GM12878 (cell line): ENCODE measurements at regions not wholly inside any gene's neighbourhood (a gene's known extent, or its start where the extent isn't known, plus 50 kb on each side); places are given as distances from the start of the nearest gene placed in this dataset.

ENCODE experiments used
- ATAC-seq: fragments of 200-7000 bp; cut with Tn5 transposase; 3 replicates; pipeline ENCODE4 v1.9.1; 2020; ENCODE audit warnings: mild to moderate bottlenecking, moderate library complexity
- BruUV-seq: library from RNA; stranded (reverse); fragments of 400-500 nt; replicated peaks from 2 replicates; lab custom pipeline; 2021; lab: Mats Ljungman, UMichigan
- CTCF ChIA-PET: fragments of 300-600 bp; sonication (Branson Sonifier 250); formaldehyde crosslinking; extraction: SDS; loops from one replicate; lab custom pipeline; 2021; ENCODE audit warnings: inconsistent platforms; lab: Yijun Ruan, JAX
- POLR2A ChIA-PET: fragments of 350-600 bp; formaldehyde crosslinking; extraction: SDS; loops from one replicate; lab custom pipeline; 2021; ENCODE audit warnings: inconsistent platforms; lab: Charles Lee
- RAD21 ChIA-PET: fragments of 300-600 bp; sonication (Branson Sonifier 250); formaldehyde crosslinking; loops from one replicate; lab custom pipeline; 2023; ENCODE audit warnings: antibody characterized with exemption; ENCODE audit not compliant: unreplicated experiment; lab: Charles Lee
- SMC1A ChIA-PET: fragments of 300-600 bp; sonication (Branson Sonifier 250); formaldehyde crosslinking; loops from one replicate; lab custom pipeline; 2023; ENCODE audit not compliant: unreplicated experiment, uncharacterized antibody; lab: Charles Lee
- DNase-seq: peaks from one replicate; pipeline ENCODE4 v3.0.0-alpha.2; 2011; ENCODE audit warnings: low read depth, low spot score
- FAIRE-seq: peaks from 3 replicates; lab custom pipeline; 2011; peaks lifted over from hg19 to GRCh38; lab: Jason Lieb, UNC
- H2AFZ ChIP-seq: 2 replicates; pipeline ENCODE4 v1.6.0; 2011; ENCODE audit warnings: low read depth, low read length, control low read depth; ENCODE audit not compliant: control insufficient read depth
- H3K27ac ChIP-seq: 2 replicates; pipeline ENCODE4 v1.5.1; 2011; ENCODE audit warnings: control low read depth; ENCODE audit not compliant: control insufficient read depth, insufficient read depth
- H3K27me3 ChIP-seq, 2 experiments: replicated peaks in 1 of 2; 2 replicates each; pipeline versions ENCODE4 v1.6.0 to v1.6.1; 2011; ENCODE audit warnings: low read length in 1 of 2; ENCODE audit not compliant: control insufficient read depth in 2 of 2, insufficient read depth in 2 of 2
- H3K36me3 ChIP-seq, 2 experiments: 2 replicates each; pipeline ENCODE4 v1.5.1; 2011; ENCODE audit warnings: low read length in 1 of 2; ENCODE audit not compliant: control insufficient read depth in 2 of 2, insufficient read depth in 2 of 2
- H3K4me1 ChIP-seq: 2 replicates; pipeline ENCODE4 v1.6.1; 2011; ENCODE audit warnings: mild to moderate bottlenecking, low read length, moderate library complexity, mixed read lengths; ENCODE audit not compliant: control insufficient read depth, insufficient read depth
- H3K4me2 ChIP-seq: 2 replicates; pipeline ENCODE4 v1.6.0; 2011; ENCODE audit warnings: control low read depth; ENCODE audit not compliant: control insufficient read depth, insufficient read depth
- H3K4me3 ChIP-seq: fragments of 200-600 bp; sonication (generic); 2 replicates; pipeline ENCODE4 v1.5.1; 2016
- H3K79me2 ChIP-seq: 2 replicates; pipeline ENCODE4 v1.6.0; 2011; ENCODE audit warnings: low read length; ENCODE audit not compliant: control insufficient read depth, insufficient read depth
- H3K9ac ChIP-seq: 2 replicates; pipeline ENCODE4 v1.8.0; 2011; ENCODE audit warnings: low read length, control low read depth, mixed read lengths; ENCODE audit not compliant: control insufficient read depth, insufficient read depth
- H3K9me3 ChIP-seq: replicated peaks from 3 replicates; pipeline ENCODE4 v1.5.1; 2011; ENCODE audit warnings: mild to moderate bottlenecking, low read length; ENCODE audit not compliant: control insufficient read depth, insufficient read depth
- H4K20me1 ChIP-seq: 2 replicates; pipeline ENCODE4 v1.6.0; 2011; ENCODE audit not compliant: control insufficient read depth, insufficient read depth
- CBX3 ChIP-seq: fragments of 200-600 bp; sonication (generic); IDR thresholded peaks from 2 replicates; pipeline ENCODE4 v1.6.1; 2016; ENCODE audit warnings: low read depth, borderline replicate concordance
- DPF2 ChIP-seq: fragments of 450-650 bp; IDR thresholded peaks from 2 replicates; pipeline ENCODE4 v1.6.1; 2017; ENCODE audit warnings: mild to moderate bottlenecking
- EED ChIP-seq: sonication (generic); IDR thresholded peaks from 2 replicates; pipeline ENCODE4 v1.6.1; 2016; ENCODE audit warnings: antibody characterized with exemption, low read depth
- ETV6 ChIP-seq, 2 experiments: fragments of 450-650 bp in 1 of 2; IDR thresholded peaks in 1 of 2; conservative IDR thresholded peaks in 1 of 2; 2 replicates each; pipeline ENCODE4 v1.6.1; 2014; ENCODE audit warnings: antibody characterized with exemption in 1 of 2, borderline replicate concordance in 1 of 2, low read depth in 1 of 2, mild to moderate bottlenecking in 1 of 2, moderate library complexity in 1 of 2
- LARP7 ChIP-seq: fragments of 450-650 bp; IDR thresholded peaks from 2 replicates; pipeline ENCODE4 v1.6.1; 2017; ENCODE audit warnings: mild to moderate bottlenecking
- NBN ChIP-seq: fragments of 450-650 bp; IDR thresholded peaks from 2 replicates; pipeline ENCODE4 v1.6.1; 2016
- POLR2A ChIP-seq: IDR thresholded peaks from 2 replicates; pipeline ENCODE4 v1.6.1; 2011; ENCODE audit warnings: low read depth, mild to moderate bottlenecking, low read length
- POLR2AphosphoS5 ChIP-seq: IDR thresholded peaks from 2 replicates; pipeline ENCODE4 v1.6.1; 2011; ENCODE audit warnings: mild to moderate bottlenecking, low read length, inconsistent platforms
- RBBP5 ChIP-seq: fragments of 200-600 bp; sonication (generic); conservative IDR thresholded peaks from 2 replicates; pipeline ENCODE4 v1.6.1; 2016
- SREBF2 ChIP-seq: IDR thresholded peaks from 2 replicates; pipeline ENCODE4 v1.6.1; 2012; ENCODE audit warnings: mild to moderate bottlenecking, low read length
- SRF ChIP-seq, 2 experiments: IDR thresholded peaks; 2 replicates each; pipeline ENCODE4 v1.6.1; 2011; ENCODE audit warnings: low read depth in 2 of 2, low read length in 2 of 2, mild to moderate bottlenecking in 1 of 2, moderate library complexity in 1 of 2
- SUPT20H ChIP-seq: IDR thresholded peaks from 2 replicates; pipeline ENCODE4 v1.6.1; 2011; ENCODE audit warnings: low read depth, mild to moderate bottlenecking, low read length, moderate library complexity, borderline replicate concordance; ENCODE audit not compliant: control insufficient read depth
- TARDBP ChIP-seq: IDR thresholded peaks from 2 replicates; pipeline ENCODE4 v1.6.1; 2016; ENCODE audit warnings: borderline replicate concordance
- WGBS: methylation state at CpG from one replicate; pipeline ENCODE4 v1.1.6; 2016; ENCODE audit warnings: low lambda C conversion rate; ENCODE audit not compliant: insufficient replicate concordance, insufficient coverage; ENCODE audit errors: missing lambda C conversion rate; 5-methylcytosine and 5-hydroxymethylcytosine counted together
- in situ Hi-C: fragments of 300-500 bp; cut with MboI; formaldehyde crosslinking; loops from 9 replicates; pipeline ENCODE4 v1.14.3; 2018; ENCODE audit warnings: mixed read lengths
- intact Hi-C: fragments of 100-400 bp; cut with micrococcal nuclease; formaldehyde crosslinking; loops from one replicate; pipeline ENCODE4 v1.14.2; 2022; ENCODE audit not compliant: unreplicated experiment
- TF ChIP-seq, protein P1 (sequence below): fragments of 450-650 bp; conservative IDR thresholded peaks from 2 replicates; pipeline ENCODE4 v1.6.1; 2017; ENCODE audit warnings: mild to moderate bottlenecking, moderate library complexity
- TF ChIP-seq, protein P2 (sequence below): fragments of 450-650 bp; formaldehyde crosslinking; IDR thresholded peaks from 2 replicates; pipeline ENCODE4 v1.4.0; 2022; ENCODE audit warnings: mild to moderate bottlenecking, moderate library complexity
- TF ChIP-seq, protein P3 (sequence below), 3 experiments: IDR thresholded peaks in 2 of 3; conservative IDR thresholded peaks in 1 of 3; 2 replicates each; pipeline ENCODE4 v1.5.1; 2011; ENCODE audit warnings: low read depth in 3 of 3, low read length in 3 of 3, mild to moderate bottlenecking in 3 of 3, control low read depth in 2 of 3, moderate library complexity in 2 of 3, inconsistent platforms in 1 of 3, mixed read lengths in 1 of 3; ENCODE audit not compliant: control insufficient read depth in 2 of 3, insufficient read depth in 1 of 3; ENCODE audit errors: extremely low read depth in 1 of 3

DNA sequence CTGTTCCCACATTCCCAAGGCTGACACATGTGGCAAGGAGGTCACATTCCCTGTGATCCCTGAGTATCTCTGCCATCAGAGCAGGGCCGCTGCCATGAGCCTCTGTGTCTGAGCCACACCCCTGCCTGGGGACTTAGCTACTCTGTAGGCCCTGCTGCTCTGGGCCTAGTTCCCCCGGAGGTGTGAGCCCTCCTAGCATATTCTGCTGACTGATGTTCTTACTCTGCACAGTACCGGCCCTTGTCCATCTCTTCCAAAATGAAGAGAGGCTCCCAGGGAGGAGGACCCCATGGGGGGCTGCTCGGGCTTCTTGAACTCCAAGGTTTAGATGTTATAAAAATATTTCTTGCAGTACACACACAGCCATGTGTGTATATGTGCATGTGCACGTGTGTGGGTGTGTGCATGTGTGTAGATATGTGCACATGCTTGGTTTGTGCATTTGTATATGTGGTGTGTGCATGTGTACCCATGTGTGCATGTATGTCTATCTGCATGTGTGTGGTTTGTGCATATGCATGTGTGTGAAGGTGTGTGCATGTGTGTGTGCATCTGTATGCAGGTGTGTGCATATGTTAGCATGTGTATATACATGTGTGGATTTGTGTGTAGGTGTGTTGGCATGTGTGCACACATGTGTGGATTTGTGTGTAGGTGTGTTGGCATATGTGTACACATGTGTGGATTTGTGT, 101.2 kb downstream of the ERMARD start:
- intact Hi-C loops = no loop called here
- Histone ChIP-seq H3K36me3 (no peaks in the 10 kb centered on the region), H4K20me1 (no peaks in the 10 kb centered on the region), H3K4me2 (no peak overlapping the region), H3K9ac (no peak overlapping the region), H3K4me1 (no peaks in the 10 kb centered on the region), H3K79me2 (no peaks in the 10 kb centered on the region), H3K9me3 (no peaks in the 10 kb centered on the region; the same call in 2 of the 3 replicates), H2AFZ (no peak overlapping the region), H3K27me3 (no peaks in the 10 kb centered on the region), H3K4me3 (no peak overlapping the region), H3K27ac (no peak overlapping the region)
- ChIA-PET SMC1A (no interaction called here), CTCF (no interaction called here), POLR2A (no interaction called here), RAD21 (no interaction called here)
- 33% methylated on average over 5 of the region's 5 CpGs for WGBS
- no peak for DNase-seq
- no peak for ATAC-seq
- no TSS peak for BruUV-seq
- in situ Hi-C loops = no loop called here
- no peak for FAIRE-seq
- TF ChIP-seq, protein P1, sequence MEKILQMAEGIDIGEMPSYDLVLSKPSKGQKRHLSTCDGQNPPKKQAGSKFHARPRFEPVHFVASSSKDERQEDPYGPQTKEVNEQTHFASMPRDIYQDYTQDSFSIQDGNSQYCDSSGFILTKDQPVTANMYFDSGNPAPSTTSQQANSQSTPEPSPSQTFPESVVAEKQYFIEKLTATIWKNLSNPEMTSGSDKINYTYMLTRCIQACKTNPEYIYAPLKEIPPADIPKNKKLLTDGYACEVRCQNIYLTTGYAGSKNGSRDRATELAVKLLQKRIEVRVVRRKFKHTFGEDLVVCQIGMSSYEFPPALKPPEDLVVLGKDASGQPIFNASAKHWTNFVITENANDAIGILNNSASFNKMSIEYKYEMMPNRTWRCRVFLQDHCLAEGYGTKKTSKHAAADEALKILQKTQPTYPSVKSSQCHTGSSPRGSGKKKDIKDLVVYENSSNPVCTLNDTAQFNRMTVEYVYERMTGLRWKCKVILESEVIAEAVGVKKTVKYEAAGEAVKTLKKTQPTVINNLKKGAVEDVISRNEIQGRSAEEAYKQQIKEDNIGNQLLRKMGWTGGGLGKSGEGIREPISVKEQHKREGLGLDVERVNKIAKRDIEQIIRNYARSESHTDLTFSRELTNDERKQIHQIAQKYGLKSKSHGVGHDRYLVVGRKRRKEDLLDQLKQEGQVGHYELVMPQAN = no peak
- TF ChIP-seq RBBP5 (no peak), SRF (IDR thresholded peaks at IDR 0.05; ENCODE audit: low read depth in 2 of 2, low read length in 2 of 2) (no peak), NBN (no peak), LARP7 (no peak), SUPT20H (no peak), ETV6 (conservative IDR thresholded peaks at IDR 0.05 in 1 of 2, IDR thresholded peaks at IDR 0.05 in 1 of 2; ENCODE audit: borderline replicate concordance in 1 of 2, low read depth in 1 of 2) (no peak), SREBF2 (no peak), EED (no peak), CBX3 (no peak), TARDBP (no peak), DPF2 (no peak), POLR2A (no peak), POLR2AphosphoS5 (no peak)
- TF ChIP-seq, protein P2, sequence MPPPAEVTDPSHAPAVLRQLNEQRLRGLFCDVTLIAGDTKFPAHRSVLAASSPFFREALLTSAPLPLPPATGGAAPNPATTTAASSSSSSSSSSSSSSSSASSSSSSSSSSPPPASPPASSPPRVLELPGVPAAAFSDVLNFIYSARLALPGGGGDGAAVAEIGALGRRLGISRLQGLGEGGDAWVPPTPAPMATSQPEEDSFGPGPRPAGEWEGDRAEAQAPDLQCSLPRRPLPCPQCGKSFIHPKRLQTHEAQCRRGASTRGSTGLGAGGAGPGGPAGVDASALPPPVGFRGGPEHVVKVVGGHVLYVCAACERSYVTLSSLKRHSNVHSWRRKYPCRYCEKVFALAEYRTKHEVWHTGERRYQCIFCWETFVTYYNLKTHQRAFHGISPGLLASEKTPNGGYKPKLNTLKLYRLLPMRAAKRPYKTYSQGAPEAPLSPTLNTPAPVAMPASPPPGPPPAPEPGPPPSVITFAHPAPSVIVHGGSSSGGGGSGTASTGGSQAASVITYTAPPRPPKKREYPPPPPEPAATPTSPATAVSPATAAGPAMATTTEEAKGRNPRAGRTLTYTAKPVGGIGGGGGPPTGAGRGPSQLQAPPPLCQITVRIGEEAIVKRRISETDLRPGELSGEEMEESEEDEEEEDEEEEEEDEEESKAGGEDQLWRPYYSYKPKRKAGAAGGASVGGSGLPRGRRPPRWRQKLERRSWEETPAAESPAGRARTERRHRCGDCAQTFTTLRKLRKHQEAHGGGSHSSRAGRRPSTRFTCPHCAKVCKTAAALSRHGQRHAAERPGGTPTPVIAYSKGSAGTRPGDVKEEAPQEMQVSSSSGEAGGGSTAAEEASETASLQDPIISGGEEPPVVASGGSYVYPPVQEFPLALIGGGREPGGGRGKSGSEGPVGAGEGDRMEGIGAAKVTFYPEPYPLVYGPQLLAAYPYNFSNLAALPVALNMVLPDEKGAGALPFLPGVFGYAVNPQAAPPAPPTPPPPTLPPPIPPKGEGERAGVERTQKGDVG (CRISPR knock-in tag) = no peak
- TF ChIP-seq, protein P3, sequence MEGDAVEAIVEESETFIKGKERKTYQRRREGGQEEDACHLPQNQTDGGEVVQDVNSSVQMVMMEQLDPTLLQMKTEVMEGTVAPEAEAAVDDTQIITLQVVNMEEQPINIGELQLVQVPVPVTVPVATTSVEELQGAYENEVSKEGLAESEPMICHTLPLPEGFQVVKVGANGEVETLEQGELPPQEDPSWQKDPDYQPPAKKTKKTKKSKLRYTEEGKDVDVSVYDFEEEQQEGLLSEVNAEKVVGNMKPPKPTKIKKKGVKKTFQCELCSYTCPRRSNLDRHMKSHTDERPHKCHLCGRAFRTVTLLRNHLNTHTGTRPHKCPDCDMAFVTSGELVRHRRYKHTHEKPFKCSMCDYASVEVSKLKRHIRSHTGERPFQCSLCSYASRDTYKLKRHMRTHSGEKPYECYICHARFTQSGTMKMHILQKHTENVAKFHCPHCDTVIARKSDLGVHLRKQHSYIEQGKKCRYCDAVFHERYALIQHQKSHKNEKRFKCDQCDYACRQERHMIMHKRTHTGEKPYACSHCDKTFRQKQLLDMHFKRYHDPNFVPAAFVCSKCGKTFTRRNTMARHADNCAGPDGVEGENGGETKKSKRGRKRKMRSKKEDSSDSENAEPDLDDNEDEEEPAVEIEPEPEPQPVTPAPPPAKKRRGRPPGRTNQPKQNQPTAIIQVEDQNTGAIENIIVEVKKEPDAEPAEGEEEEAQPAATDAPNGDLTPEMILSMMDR (IDR thresholded peaks at IDR 0.05 in 2 of 3, conservative IDR thresholded peaks at IDR 0.05 in 1 of 3; ENCODE audit: control insufficient read depth in 2 of 3, extremely low read depth in 1 of 3, insufficient read depth in 1 of 3, low read depth in 3 of 3, low read length in 3 of 3) = no peak
